NCI-H524 treated with DMSO at 0.1 percent for 48 hours (cell line): ENCODE measurements at regions not wholly inside any gene's neighbourhood (a gene's known extent, or its start where the extent isn't known, plus 50 kb on each side); places are given as distances from the start of the nearest gene placed in this dataset.

ENCODE experiments used
- DNase-seq: peaks from one replicate; lab custom pipeline; 2025; lab: John Stamatoyannopoulos, UW

- DNase-seq: no peak
Observed at GRCh38 chr5:56320686-56321085, 87.6 kb upstream of the ANKRD55 start.

- no peak for DNase-seq
Observed at GRCh38 chr5:56319526-56320181, 86.5 kb upstream of the ANKRD55 start.

- no peak for DNase-seq
Observed at GRCh38 chr5:56317923-56318561, 84.9 kb upstream of the ANKRD55 start.

GRCh38 chr5:56316299-56316994 lies 83.3 kb upstream of the ANKRD55 start:
- no peak for DNase-seq

GRCh38 chr5:56314529-56314928 lies 81.4 kb upstream of the ANKRD55 start:
- DNase-seq: no peak

- DNase-seq: no peak
Observed at GRCh38 chr5:56313596-56313995, 80.5 kb upstream of the ANKRD55 start.

- DNase-seq: no peak
Observed at GRCh38 chr5:56313004-56313531, 79.9 kb upstream of the ANKRD55 start.

- no peak for DNase-seq
Observed at GRCh38 chr5:56311306-56311905, 78.3 kb upstream of the ANKRD55 start.

- DNase-seq: no peak
Observed at GRCh38 chr5:56310711-56311204, 77.6 kb upstream of the ANKRD55 start.

- DNase-seq: no peak
Observed at GRCh38 chr5:56309262-56309826, 76.2 kb upstream of the ANKRD55 start.

GRCh38 chr5:56307714-56308333 lies 74.7 kb upstream of the ANKRD55 start:
- no peak for DNase-seq

GRCh38 chr5:56306433-56307150 lies 73.5 kb upstream of the ANKRD55 start:
- DNase-seq: no peak

GRCh38 chr5:56305001-56305950 lies 72.1 kb upstream of the ANKRD55 start:
- DNase-seq: no peak

GRCh38 chr5:56303511-56303910 lies 70.4 kb upstream of the ANKRD55 start:
- DNase-seq: no peak

GRCh38 chr5:56302027-56302426 lies 68.9 kb upstream of the ANKRD55 start:
- no peak for DNase-seq

- DNase-seq: no peak
Observed at GRCh38 chr5:56301069-56301468, 67.9 kb upstream of the ANKRD55 start.

GRCh38 chr5:56299212-56299611 lies 66.1 kb upstream of the ANKRD55 start:
- no peak for DNase-seq

- DNase-seq: no peak
Observed at GRCh38 chr5:56298336-56299090, 65.4 kb upstream of the ANKRD55 start.

GRCh38 chr5:56297851-56298250 lies 64.7 kb upstream of the ANKRD55 start:
- DNase-seq: no peak
